NCI-H82 treated with DMSO at 0.1 percent for 48 hours (cell line): ENCODE measurements at regions not wholly inside any gene's neighbourhood (a gene's known extent, or its start where the extent isn't known, plus 50 kb on each side); places are given as distances from the start of the nearest gene placed in this dataset.

Source experiments
- DNase-seq: peaks from one replicate; lab custom pipeline; 2025; ENCODE audit not compliant: unreplicated experiment; lab: John Stamatoyannopoulos, UW

DNA sequence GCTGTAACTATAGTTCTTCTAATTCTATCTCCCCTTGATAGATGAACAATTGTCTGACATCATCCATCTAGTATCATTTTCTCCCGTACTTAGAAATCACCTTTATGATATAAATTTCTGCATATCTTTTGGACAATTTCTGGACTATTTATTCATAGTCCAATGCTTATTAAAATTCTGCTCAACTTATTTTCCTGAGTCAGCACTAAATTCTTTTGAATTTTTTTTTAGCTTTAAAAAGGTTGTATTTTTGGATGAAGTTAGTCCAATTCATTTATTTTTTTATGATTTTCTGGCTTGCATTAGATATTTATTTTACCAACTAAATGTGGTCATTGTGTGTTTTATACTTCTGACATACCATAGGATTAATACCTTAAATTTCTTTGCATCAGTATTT, 538.5 kb upstream of the DCC start:
- DNase-seq = no peak

DNA sequence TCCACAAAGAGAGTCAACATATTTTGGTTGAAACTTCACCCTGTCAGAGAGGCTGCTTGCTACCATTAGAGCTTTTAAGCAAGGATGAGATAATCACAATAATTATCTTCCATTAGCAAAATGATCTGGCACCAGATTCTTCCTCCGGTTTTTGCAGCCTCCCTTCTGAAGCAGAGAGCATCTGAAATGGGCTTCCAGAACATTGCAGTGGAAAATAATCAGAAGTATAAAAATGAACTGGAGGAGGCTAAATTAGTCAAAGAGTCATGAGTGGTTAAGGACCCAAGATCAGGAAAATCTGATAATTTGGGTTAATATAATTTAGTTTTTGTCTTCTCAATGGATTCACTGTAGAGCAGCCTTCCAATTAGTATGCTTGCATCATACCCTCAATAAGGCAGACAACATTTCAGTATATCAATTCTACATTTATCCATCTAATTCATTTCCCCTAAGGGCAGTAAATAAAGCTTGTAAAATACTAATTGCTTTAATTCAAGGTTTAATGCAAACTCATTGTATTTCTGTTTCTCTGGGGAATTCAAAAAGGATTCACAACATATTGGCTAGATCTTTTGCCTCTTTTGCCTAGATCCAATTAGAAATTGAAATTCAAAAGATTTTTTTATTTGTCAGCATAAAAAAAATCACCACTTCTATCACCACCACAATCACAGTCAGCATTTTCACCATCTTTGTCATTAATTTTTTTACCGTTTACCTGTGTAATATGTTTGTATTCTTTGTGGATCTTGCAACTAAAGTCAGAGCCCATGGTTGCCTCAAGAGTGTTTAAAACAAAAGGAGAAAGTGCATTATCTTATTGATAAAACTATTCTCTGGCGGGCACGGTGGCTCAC, 537.2 kb upstream of the DCC start:
- no peak for DNase-seq

DNA sequence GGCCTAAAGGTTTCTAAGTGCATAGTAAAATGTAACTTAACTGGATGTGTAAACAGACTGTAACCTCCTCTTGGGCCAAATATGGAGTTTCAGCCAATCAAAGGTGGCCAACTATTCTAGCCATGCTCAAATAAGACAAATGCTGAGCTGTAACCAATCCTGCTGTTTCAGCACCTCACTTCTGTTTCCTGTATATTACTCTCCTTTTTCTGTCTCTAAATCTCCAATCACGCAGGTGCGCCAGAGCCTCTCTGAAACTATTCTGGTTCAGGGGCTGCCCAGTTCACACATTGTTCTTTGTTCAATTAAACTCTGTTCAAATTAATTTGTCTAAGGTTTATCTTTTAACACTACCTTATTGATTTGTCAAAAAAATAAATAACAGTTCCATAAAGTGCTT, 532.7 kb upstream of the DCC start:
- DNase-seq = no peak

DNA sequence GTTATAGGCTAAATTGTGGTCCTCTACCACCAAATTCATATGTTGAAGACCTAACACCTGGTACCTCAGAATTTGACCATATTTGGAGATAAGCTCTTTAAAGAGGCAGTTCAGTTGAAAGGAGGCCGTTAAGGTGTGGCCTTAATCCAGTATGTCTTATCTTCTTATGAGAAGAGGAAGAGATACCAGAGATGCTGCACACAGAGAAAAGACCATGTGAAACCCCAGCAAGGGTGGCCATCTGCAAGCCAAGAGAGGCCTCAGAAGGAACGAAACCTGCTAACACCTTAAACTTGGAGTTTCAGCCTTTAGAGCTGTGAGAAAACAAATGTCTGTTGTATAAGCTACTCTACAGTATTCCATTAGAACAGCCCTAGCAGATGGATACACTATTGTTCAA, 528.1 kb upstream of the DCC start:
- no peak for DNase-seq

DNA sequence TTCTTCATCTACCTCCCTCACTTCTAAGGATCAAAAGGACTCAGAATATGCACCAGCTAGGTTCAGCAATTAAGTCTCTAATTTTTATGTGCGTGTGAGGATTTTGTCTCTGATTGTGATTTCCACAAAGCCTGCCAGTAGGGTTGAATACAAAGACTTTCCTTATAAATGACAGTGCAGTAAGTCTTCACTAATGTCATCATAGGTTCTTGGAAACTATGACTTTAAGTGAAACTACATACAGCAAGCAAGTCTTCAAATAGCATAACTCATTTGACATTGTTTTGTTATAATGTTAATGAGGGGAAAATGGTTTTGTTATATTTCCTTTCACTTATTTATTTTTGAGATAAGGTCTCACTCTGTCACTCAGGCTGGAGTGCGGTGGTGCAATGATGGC, 526.3 kb upstream of the DCC start:
- no peak for DNase-seq

DNA sequence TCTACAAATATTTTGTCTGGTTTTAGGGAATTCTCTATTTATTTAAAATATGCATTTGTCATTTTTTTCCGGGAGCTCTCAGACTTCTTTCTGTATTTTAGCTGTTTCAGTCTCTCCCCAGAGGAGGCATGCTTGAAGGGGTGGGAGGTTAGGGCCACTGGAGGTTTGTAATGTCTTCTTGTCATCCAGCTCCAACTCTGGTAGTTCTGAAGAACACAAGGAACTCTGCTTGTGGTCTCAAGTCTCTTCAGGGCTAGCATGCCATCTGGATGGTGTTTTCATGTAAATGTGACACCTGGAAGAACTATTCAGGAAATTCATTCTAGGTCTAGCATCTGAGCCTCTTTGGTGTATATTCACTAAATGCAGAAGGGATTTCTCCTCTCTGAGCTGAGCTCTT, 518.4 kb upstream of the DCC start:
- no peak for DNase-seq

DNA sequence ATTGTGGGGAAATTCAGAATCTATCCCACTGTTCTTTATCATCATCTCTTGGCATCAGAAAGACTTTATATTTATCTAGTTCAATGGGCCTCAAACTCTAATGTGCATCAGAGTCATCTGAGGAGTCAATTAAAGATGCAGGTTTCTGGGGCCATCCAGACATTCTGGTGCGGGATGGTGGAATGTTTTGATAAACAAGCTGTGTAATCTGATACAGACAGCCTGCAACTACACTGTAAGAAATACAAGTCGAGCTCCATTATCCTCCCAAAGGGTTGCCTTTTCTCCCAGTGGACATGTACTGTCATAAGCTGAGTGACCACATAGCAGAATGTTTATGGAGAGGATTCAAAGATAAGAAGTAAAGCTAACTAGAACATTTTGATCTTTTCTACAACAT, 515.3 kb upstream of the DCC start:
- no peak for DNase-seq

DNA sequence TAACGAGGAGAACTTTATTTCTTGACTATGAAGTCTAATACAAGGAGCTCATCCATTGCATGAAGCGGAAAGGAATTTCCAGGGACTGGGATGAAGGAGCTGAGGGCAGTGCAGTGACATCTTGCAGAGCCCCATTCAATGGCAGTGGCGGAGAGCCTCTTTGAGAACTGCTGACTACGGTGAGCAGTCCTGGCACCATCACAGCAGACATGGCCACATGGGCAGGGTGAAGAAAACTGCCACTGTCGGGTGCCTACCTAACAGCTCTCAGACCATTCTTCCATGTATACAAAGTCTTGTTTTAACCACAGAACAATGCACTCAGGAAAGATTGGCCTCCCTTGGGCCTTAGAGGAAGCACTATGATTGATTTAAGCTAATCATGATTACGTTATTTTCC, 506.1 kb upstream of the DCC start:
- DNase-seq = no peak

DNA sequence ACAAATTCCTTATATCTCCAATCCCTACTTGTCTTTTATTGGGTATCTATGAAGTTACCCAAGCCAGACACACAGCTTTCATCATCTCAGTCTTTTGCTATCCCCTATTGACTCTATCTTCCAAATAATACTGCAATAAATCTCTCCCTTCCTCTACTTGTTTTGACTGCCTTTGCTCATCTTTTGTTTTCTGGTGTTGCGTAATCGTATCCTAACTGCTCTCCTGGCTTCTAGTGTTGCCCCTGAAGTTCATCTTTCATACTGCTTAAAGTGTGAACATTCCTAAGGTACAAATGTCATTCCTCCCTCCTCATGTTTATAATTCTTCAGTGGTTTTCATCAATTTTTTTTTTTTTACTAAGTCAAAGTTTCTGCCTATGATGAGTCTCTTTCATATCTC, 491.3 kb upstream of the DCC start:
- no peak for DNase-seq

DNA sequence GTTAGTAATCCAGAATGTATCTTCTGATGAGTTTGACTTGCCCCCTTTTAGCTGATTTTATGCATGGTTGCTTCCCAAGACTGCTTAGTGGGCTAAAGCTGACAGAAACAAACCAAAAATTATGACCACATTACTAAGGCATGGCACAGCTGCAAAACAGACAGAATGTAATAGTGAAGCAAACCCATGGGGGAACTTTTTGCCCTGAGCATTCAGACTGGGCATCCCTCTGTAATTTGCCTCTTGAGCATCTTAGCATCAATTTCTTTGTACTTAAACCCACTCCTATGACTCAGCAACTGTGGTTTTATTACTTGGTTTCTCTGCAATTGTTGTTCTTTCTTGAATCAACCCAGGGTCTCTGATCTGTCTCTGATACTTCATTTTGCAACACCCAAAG, 487.3 kb upstream of the DCC start:
- DNase-seq = no peak

DNA sequence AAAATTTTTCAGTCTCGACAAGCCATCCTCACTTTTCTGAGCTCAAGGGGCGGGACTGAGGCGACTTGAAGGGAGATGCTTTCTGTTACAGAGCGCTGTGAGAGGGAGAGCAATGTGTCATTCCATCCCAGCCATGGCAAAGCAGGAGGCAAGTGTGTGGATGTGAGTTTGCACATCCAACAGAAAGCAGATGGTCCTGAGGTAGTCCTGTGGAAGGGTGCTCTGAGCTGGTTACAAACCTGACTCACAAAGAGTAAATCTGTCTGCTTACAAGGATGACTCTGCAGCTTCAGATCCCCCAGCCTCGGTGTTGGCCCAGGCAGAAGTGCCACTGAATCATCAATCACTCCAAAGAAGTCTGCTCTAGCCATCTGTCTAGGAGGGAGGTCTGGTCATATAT, 482.0 kb upstream of the DCC start:
- DNase-seq = peak; percentile 9

DNA sequence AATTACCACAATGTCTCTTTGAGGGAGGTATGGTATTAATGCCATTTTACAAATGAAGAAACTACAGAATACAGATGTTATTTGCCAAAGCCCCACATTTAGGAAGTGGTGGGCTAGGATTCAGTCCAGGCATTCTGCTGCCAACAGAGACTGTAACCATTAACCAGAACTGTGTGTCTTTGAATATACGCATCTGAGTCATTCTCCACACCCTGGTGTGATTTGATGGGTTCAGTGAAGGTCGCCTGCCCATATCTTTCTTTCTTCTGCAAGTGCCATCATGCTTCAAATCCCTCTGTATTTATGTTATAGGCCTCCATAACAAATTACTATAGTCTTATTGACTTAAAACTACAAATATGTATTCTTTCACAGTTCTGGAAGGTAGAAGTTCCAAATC, 479.0 kb upstream of the DCC start:
- no peak for DNase-seq

DNA sequence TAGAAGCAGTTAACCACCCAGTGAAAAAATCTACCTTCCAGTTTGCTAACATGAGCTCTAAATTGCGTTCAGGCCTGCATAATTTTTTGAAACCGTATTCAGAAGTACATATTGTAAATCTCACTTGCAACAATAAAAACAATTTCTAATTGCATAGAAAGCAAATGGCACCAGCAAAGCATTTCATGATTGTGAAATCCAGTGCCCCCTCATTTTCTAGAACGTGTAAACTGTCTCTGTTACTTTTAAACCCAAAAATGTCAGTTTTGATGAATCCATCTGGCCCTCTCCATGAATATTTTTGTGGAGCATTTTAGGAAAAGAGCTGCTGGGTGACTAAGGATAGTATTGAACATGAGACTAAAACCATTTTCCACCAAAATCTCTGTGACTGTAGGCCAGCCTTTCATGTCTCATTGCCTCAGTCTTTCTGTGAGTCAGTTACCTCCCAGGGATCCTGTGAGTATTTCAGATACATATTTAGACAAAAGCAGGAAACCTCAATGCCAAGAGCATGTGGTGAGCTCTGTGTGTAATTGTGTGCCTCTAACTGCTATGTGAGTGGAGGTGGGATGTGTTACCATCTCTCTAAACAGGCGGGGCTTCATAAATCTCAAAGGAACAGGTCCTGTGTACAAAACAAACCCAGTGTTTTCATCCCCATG, 477.8 kb upstream of the DCC start:
- DNase-seq = no peak

DNA sequence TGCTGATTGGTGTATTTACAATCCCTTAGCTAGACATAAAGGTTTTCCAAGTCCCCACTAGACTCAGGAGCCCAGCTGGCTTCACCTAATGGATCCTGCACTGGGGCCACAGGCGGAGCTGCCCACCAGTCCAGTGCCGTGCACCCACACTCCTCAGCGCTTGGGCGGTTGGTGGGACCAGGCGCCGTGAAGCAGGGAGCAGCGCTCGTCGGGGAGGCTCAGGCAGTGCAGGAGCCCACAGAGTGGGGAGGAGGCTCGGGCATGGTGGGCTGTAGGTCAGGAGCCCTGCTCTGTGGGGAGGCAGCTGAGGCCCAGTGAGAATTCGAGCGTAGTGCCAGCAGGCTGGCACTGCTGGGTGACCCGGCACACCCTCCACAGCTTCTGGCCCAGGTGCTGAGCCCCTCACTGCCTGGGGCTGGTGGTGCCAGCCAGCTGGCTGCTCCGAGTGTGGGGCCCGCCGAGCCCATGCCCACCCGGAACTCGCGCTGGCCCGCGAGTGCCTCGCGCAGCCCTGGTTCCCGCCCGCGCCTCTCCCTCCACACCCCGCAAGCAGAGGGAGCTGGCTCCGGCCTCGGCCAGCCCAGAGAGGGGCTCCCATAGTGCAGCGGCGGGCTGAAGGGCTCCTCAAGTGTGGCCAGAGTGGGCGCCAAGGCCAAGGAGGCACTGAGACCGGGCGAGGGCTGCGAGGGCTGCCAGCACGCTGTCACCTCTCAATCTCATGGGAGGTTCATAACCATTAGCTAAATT, 475.6 kb upstream of the DCC start:
- DNase-seq = no peak

DNA sequence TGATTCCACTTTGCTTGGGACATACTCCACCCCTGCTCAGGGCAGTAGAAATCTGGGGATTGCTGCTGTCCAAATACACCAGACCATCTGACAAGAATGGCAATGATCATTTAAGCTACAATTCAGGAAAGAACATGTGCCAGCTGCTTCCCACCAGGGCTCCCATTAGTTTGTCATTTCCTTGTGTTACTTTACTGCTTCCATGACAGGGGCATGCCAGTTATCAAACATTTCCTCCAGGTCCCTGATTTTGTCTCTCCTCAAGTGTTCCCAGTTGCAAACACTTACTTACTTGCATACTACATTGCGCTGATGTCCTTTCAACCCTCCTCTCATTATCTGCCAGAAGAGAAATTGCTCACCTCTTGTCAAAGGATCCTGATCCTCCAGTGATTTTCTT, 474.5 kb upstream of the DCC start:
- no peak for DNase-seq

DNA sequence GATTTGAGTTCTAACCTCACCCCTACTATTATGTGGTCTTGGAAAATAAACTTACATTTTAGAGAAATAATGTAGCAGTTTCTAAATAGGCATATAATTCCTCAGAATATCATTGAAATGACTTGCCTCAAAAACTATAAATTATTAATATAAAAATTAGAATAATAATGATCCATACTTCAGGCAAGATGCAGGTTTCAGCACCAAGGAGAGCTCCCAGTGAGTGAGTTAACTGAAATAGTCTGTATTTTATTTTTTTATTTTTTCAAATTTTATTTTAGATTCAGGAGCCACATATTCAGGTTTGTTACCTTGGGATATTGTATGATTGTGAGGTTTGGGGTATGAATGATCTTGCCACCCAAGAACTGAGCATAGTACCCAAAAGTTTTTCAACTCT, 472.2 kb upstream of the DCC start:
- DNase-seq = no peak

DNA sequence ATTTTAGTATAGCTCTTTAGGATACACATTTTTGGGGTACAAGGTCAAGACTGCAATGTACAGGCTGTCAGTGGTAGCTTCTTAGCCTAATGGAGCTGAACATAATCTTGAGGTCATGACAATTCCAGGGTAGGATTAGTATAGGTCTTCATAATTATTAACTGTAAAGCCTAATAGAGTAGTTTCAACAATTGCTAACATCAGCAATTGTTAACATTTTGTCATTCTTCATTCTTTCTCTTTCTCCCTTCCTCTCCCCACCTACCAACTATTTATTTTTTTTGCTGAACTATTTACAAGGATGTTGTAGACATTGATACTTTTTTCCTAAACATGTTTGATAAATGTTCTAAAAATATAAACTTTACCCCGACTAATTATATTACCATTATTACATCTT, 461.3 kb upstream of the DCC start:
- peak; percentile 23 for DNase-seq

DNA sequence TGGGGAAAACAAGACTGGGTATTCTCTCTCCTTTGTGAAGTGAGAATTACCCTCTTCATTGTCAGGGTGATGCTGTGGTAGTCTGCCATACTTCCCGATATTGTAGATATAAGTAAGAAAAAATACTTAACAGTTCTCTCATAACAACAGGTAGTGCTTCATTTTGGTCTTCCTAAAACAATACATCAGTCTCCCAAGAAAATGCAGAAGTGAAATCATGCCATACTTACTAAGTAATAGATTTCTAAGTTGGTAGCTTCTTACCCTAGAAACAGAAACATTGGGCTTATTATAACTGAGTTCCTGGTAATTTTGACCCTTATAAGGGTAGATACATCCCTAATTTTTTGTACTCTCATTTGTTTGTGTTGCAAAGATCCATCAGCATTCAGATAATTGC, 460.7 kb upstream of the DCC start:
- no peak for DNase-seq

DNA sequence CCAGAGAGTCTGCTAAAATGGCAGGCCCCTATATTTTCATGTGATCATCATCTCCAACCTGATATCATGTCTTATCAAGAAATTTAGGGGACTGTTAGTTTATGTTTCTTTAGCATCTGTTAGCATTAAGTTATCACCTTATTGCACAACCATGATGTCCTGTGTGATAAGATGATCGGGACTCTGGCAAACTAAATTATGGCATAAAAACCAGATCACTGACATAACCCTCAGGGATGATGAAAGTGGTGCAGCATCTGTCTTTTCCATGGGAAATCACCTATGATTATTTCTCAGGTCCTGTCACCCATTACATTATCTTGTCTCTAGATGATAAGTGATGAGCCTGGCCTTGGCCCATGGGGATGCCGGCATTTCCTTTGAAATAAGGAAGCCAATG, 458.6 kb upstream of the DCC start:
- no peak for DNase-seq

DNA sequence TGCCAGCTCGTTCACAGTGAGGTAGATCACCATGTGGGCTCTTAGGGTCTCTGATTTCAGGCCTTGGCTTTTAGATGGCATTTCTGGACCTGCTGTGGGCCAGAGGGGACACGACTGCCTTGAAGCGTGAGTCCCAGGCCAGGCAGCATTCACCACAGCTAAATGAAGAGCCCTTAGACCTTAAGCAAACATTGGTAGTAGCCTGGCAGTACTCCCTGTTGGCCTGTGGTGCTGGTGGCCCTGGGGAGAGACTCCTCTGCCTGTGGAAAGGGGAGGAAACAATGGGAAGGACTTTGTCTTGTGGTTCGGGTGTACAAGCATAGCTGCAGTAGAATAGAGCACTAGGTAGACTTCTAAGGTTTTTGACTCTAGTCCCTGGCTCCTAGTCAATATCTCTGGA, 456.0 kb upstream of the DCC start:
- DNase-seq = no peak

DNA sequence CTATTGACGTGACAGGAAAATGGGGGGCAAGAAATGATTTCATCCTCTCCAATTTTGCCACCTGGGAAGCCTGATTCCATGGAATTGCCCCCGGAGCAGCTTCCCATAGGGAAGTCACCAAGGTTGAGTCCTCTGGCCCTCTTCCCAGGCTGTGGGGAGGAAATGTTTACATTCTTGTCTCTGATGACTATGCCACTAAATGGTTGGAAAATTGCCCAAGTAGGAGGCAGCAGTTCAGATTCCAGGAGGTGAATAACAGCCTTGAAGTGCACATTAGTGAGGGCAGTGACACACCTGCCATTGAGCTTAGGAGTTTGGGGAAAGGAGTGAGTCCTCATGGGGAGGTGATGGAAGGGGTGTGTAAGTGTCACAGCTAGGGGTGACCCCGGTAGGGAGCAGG, 449.2 kb upstream of the DCC start:
- no peak for DNase-seq

DNA sequence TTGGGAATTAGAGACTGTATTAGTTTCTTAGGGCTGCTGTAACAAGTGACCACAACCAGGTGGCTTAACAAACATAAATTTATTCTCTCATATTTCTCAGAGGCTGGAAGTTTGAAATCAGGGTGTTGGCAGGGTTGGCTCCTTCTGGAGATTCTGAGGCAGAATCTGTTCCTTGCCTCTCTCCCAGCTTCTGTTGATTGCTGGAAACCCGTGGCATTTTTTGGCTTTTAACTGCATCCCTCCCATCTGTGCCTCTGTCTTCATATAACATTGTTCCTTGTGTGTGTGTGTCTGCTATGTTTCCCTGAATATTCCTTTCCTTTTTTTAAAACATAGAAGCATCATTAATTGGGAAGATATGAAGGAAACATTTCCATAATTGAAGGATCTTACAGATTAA, 448.1 kb upstream of the DCC start:
- DNase-seq = no peak
